K562 (cell line): ENCODE measurements at regions not wholly inside any gene's neighbourhood (a gene's known extent, or its start where the extent isn't known, plus 50 kb on each side); places are given as distances from the start of the nearest gene placed in this dataset.

Source experiments
- BDP1 ChIP-seq: IDR thresholded peaks from 3 replicates; pipeline ENCODE4 v1.6.1; 2011; ENCODE audit not compliant: insufficient read length, insufficient read depth
- CBX1 ChIP-seq: sonication (generic); IDR thresholded peaks from 2 replicates; pipeline ENCODE4 v1.6.1; 2016; ENCODE audit warnings: antibody characterized with exemption, low read depth, mild to moderate bottlenecking
- EZH2 ChIP-seq: IDR thresholded peaks from 2 replicates; pipeline ENCODE4 v1.6.1; 2012; ENCODE audit warnings: low read depth, mild to moderate bottlenecking, inconsistent platforms, low read length, borderline replicate concordance
- RFX1 ChIP-seq: fragments of 450-650 bp; IDR thresholded peaks from 2 replicates; pipeline ENCODE4 v1.6.1; 2016; ENCODE audit warnings: mild to moderate bottlenecking, moderate library complexity
- ZNF830 ChIP-seq: fragments of 250-450 bp; sonication (Bioruptor Pico); IDR thresholded peaks from 2 replicates; pipeline ENCODE4 v1.5.0; 2021; ENCODE audit warnings: mild to moderate bottlenecking
- TF ChIP-seq, protein P1 (sequence below), 2 experiments: fragments of 250-450 bp in 1 of 2; fragments of 450-650 bp in 1 of 2; sonication (Bioruptor Pico) in 1 of 2; IDR thresholded peaks; 2 replicates each; pipeline versions ENCODE4 v1.6.1 to v1.8.0; 2016 to 2021; ENCODE audit warnings: mild to moderate bottlenecking in 2 of 2, moderate library complexity in 2 of 2, missing compliant biosample characterization in 1 of 2, missing genetic modification characterization in 1 of 2
- TF ChIP-seq, protein P2 (sequence below), 2 experiments: fragments of 450-650 bp; formaldehyde crosslinking in 1 of 2; IDR thresholded peaks; 2 replicates each; pipeline versions ENCODE4 v1.4.0 to v1.6.1; 2014 to 2020; ENCODE audit warnings: mild to moderate bottlenecking in 2 of 2, borderline replicate concordance in 1 of 2, low read depth in 1 of 2

DNA sequence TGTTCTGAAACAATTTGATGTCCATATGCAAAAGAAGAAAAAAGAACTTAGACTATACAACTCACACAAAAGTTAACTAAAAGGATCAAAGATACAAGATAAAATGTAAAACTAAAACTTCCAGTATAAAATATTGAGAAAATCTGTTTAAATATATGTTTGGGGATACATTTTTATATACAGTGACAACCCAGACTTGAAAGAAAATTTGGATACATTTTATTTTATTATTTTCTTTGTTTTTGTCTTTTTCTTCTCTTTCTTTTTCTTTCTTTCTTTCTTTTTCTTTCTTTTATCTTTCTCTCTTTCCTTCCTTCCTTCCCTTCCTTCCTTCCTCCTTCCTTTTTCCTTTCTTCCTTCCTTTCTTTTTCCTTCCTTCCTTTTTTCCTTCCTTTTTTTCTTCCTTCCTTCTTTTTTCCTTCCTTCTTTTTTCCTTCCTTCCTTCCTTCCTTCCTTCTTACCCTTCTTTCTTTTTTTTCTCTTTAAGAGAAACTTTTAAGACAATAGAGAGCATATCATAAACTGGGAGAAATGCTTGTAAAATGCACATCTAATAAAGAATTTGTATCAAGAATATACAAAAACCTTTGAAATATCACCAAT lies 954.5 kb upstream of the LRFN5 start:
- TF ChIP-seq RFX1: no peak
- TF ChIP-seq CBX1: no peak
- TF ChIP-seq ZNF830: no peak
- no peak for TF ChIP-seq BDP1
- TF ChIP-seq, protein P1, sequence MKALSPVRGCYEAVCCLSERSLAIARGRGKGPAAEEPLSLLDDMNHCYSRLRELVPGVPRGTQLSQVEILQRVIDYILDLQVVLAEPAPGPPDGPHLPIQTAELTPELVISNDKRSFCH (CRISPR knock-in tag; IDR thresholded peaks at IDR 0.05): no peak
- TF ChIP-seq, protein P1 (tag; IDR thresholded peaks at IDR 0.05): no peak
- TF ChIP-seq, protein P2, sequence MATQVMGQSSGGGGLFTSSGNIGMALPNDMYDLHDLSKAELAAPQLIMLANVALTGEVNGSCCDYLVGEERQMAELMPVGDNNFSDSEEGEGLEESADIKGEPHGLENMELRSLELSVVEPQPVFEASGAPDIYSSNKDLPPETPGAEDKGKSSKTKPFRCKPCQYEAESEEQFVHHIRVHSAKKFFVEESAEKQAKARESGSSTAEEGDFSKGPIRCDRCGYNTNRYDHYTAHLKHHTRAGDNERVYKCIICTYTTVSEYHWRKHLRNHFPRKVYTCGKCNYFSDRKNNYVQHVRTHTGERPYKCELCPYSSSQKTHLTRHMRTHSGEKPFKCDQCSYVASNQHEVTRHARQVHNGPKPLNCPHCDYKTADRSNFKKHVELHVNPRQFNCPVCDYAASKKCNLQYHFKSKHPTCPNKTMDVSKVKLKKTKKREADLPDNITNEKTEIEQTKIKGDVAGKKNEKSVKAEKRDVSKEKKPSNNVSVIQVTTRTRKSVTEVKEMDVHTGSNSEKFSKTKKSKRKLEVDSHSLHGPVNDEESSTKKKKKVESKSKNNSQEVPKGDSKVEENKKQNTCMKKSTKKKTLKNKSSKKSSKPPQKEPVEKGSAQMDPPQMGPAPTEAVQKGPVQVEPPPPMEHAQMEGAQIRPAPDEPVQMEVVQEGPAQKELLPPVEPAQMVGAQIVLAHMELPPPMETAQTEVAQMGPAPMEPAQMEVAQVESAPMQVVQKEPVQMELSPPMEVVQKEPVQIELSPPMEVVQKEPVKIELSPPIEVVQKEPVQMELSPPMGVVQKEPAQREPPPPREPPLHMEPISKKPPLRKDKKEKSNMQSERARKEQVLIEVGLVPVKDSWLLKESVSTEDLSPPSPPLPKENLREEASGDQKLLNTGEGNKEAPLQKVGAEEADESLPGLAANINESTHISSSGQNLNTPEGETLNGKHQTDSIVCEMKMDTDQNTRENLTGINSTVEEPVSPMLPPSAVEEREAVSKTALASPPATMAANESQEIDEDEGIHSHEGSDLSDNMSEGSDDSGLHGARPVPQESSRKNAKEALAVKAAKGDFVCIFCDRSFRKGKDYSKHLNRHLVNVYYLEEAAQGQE (IDR thresholded peaks at IDR 0.05; ENCODE audit: borderline replicate concordance): no peak
- TF ChIP-seq, protein P2 (CRISPR knock-in tag; IDR thresholded peaks at IDR 0.05; ENCODE audit: low read depth): no peak
- TF ChIP-seq EZH2: no peak
